Endothelial cell (in vitro differentiated cells): ENCODE measurements at regions not wholly inside any gene's neighbourhood (a gene's known extent, or its start where the extent isn't known, plus 50 kb on each side); places are given as distances from the start of the nearest gene placed in this dataset.

ENCODE experiments used
- DNase-seq: peaks from one replicate; pipeline ENCODE4 v3.0.0; 2021; ENCODE audit warnings: low spot score
- H3K27ac Mint-ChIP-seq: one replicate; pipeline ENCODE4 v1.8.0; 2021; ENCODE audit warnings: mixed read lengths, inconsistent platforms; ENCODE audit not compliant: unreplicated experiment
- H3K27me3 Mint-ChIP-seq: one replicate; pipeline ENCODE4 v1.8.0; 2021; ENCODE audit warnings: mild to moderate bottlenecking, moderate library complexity, mixed read lengths, inconsistent platforms; ENCODE audit not compliant: unreplicated experiment
- H3K36me3 Mint-ChIP-seq: one replicate; pipeline ENCODE4 v1.8.0; 2021; ENCODE audit warnings: mild to moderate bottlenecking, low read depth, mixed read lengths, inconsistent platforms; ENCODE audit not compliant: unreplicated experiment
- H3K4me1 Mint-ChIP-seq: one replicate; pipeline ENCODE4 v1.8.0; 2021; ENCODE audit warnings: mild to moderate bottlenecking, mixed read lengths, inconsistent platforms; ENCODE audit not compliant: unreplicated experiment
- H3K4me3 Mint-ChIP-seq: one replicate; pipeline ENCODE4 v1.8.0; 2021; ENCODE audit warnings: mild to moderate bottlenecking, mixed read lengths, inconsistent platforms; ENCODE audit not compliant: unreplicated experiment
- H3K9me3 Mint-ChIP-seq: one replicate; pipeline ENCODE4 v1.8.0; 2021; ENCODE audit warnings: mixed read lengths, inconsistent platforms; ENCODE audit not compliant: unreplicated experiment
- CTCF ChIP-seq: fragments of 200-600 bp; sonication (generic); IDR thresholded peaks from one replicate; pipeline ENCODE4 v1.5.0; 2021; ENCODE audit warnings: antibody characterized with exemption; ENCODE audit not compliant: unreplicated experiment

- H3K9me3 Mint-ChIP-seq = no peaks in the 10 kb centered on the region
- no peak for DNase-seq
- H3K4me3 Mint-ChIP-seq = no peak overlapping the region
- H3K27ac Mint-ChIP-seq = no peak overlapping the region
- no peaks in the 10 kb centered on the region for H3K36me3 Mint-ChIP-seq
- H3K27me3 Mint-ChIP-seq = peaks cover 2% of the 10 kb centered on the region
- peaks cover 24% of the 10 kb centered on the region for H3K4me1 Mint-ChIP-seq
- TF ChIP-seq CTCF = no peak
Measured at GRCh38 chr4:81740487-81740886, 268.8 kb upstream of the RASGEF1B start.

GRCh38 chr4:81738891-81739290 is 267.2 kb upstream of the RASGEF1B start:
- H3K36me3 Mint-ChIP-seq = no peaks in the 10 kb centered on the region
- no peak overlapping the region for H3K4me3 Mint-ChIP-seq
- no peak for DNase-seq
- no peak overlapping the region for H3K27ac Mint-ChIP-seq
- H3K4me1 Mint-ChIP-seq = peaks cover 11% of the 10 kb centered on the region
- peaks cover 2% of the 10 kb centered on the region for H3K27me3 Mint-ChIP-seq
- H3K9me3 Mint-ChIP-seq = no peaks in the 10 kb centered on the region
- no peak for TF ChIP-seq CTCF

GRCh38 chr4:81737865-81738559 is 266.3 kb upstream of the RASGEF1B start:
- no peaks in the 10 kb centered on the region for H3K36me3 Mint-ChIP-seq
- H3K9me3 Mint-ChIP-seq = no peaks in the 10 kb centered on the region
- no peak overlapping the region for H3K4me3 Mint-ChIP-seq
- H3K4me1 Mint-ChIP-seq = peaks cover 2% of the 10 kb centered on the region
- peaks cover 2% of the 10 kb centered on the region for H3K27me3 Mint-ChIP-seq
- no peak for DNase-seq
- no peak overlapping the region for H3K27ac Mint-ChIP-seq
- no peak for TF ChIP-seq CTCF

- Mint-ChIP-seq H3K9me3 (no peaks in the 10 kb centered on the region), H3K27me3 (peaks cover 2% of the 10 kb centered on the region), H3K27ac (no peak overlapping the region), H3K4me1 (no peaks in the 10 kb centered on the region), H3K36me3 (no peaks in the 10 kb centered on the region), H3K4me3 (no peak overlapping the region)
- DNase-seq = no peak
- no peak for TF ChIP-seq CTCF
Measured at GRCh38 chr4:81736324-81736723, 264.6 kb upstream of the RASGEF1B start.

- no peaks in the 10 kb centered on the region for H3K36me3 Mint-ChIP-seq
- no peaks in the 10 kb centered on the region for H3K9me3 Mint-ChIP-seq
- no peak overlapping the region for H3K4me3 Mint-ChIP-seq
- no peaks in the 10 kb centered on the region for H3K4me1 Mint-ChIP-seq
- DNase-seq = no peak
- no peaks in the 10 kb centered on the region for H3K27me3 Mint-ChIP-seq
- H3K27ac Mint-ChIP-seq = no peak overlapping the region
- TF ChIP-seq CTCF = no peak
Measured at GRCh38 chr4:81732980-81733379, 261.3 kb upstream of the RASGEF1B start.
